Trophoblast cell (in vitro differentiated cells and primary cell): ENCODE measurements at regions not wholly inside any gene's neighbourhood (a gene's known extent, or its start where the extent isn't known, plus 50 kb on each side); places are given as distances from the start of the nearest gene placed in this dataset.

ENCODE experiments used
- DNase-seq, 2 donors: peaks; one replicate each; pipeline ENCODE4 v3.0.0-alpha.2; 2016
- H2AFZ ChIP-seq: 2 replicates; pipeline ENCODE4 v1.6.1; 2013; ENCODE audit warnings: low read length, moderate library complexity, mild to moderate bottlenecking; ENCODE audit not compliant: insufficient read depth, poor library complexity
- H2AK5ac ChIP-seq: 2 replicates; pipeline ENCODE4 v1.6.1; 2013; ENCODE audit warnings: mild to moderate bottlenecking, low read length
- H2BK120ac ChIP-seq: 2 replicates; pipeline ENCODE4 v1.6.1; 2013; ENCODE audit warnings: low read length, mild to moderate bottlenecking, moderate library complexity; ENCODE audit not compliant: insufficient read depth, poor library complexity
- H2BK12ac ChIP-seq: 2 replicates; pipeline ENCODE4 v1.6.1; 2013; ENCODE audit warnings: mild to moderate bottlenecking, low read length, moderate library complexity
- H2BK5ac ChIP-seq: 2 replicates; pipeline ENCODE4 v1.6.1; 2013; ENCODE audit warnings: low read length, low read depth, moderate library complexity, mild to moderate bottlenecking; ENCODE audit not compliant: poor library complexity
- H3K14ac ChIP-seq: 2 replicates; pipeline ENCODE4 v1.6.1; 2013; ENCODE audit warnings: mild to moderate bottlenecking, low read length
- H3K18ac ChIP-seq: 2 replicates; pipeline ENCODE4 v1.6.1; 2013; ENCODE audit warnings: mild to moderate bottlenecking, low read length
- H3K23ac ChIP-seq: 2 replicates; pipeline ENCODE4 v1.6.1; 2013; ENCODE audit warnings: low read length
- H3K27ac ChIP-seq: 2 replicates; pipeline ENCODE4 v1.5.1; 2013; ENCODE audit warnings: low read depth, mild to moderate bottlenecking, inconsistent platforms, low read length, moderate library complexity
- H3K27me3 ChIP-seq: 2 replicates; pipeline ENCODE4 v1.6.1; 2013; ENCODE audit warnings: inconsistent platforms, mild to moderate bottlenecking, low read length, moderate library complexity; ENCODE audit not compliant: insufficient read depth
- H3K36me3 ChIP-seq, 2 experiments: 1 replicate in 1 of 2; 2 replicates in 1 of 2; pipeline ENCODE4 v1.6.1; 2013; ENCODE audit warnings: low read length in 2 of 2, mild to moderate bottlenecking in 2 of 2, moderate library complexity in 1 of 2; ENCODE audit not compliant: insufficient read depth in 2 of 2, control insufficient read depth in 1 of 2
- H3K4ac ChIP-seq: 2 replicates; pipeline ENCODE4 v1.6.1; 2013; ENCODE audit warnings: low read depth, mild to moderate bottlenecking, low read length, moderate library complexity
- H3K4me1 ChIP-seq, 2 experiments: 1 replicate in 1 of 2; 2 replicates in 1 of 2; pipeline ENCODE4 v1.6.1; 2013; ENCODE audit warnings: low read length in 2 of 2, mild to moderate bottlenecking in 2 of 2, moderate library complexity in 1 of 2; ENCODE audit not compliant: insufficient read depth in 2 of 2, control insufficient read depth in 1 of 2
- H3K4me2 ChIP-seq: 2 replicates; pipeline ENCODE4 v1.6.1; 2013; ENCODE audit warnings: inconsistent platforms, mild to moderate bottlenecking, low read length, moderate library complexity
- H3K4me3 ChIP-seq: 2 replicates; pipeline ENCODE4 v1.5.1; 2013; ENCODE audit warnings: mild to moderate bottlenecking, low read depth, low read length, inconsistent platforms
- H3K79me1 ChIP-seq: one replicate; pipeline ENCODE4 v1.6.1; 2013; ENCODE audit warnings: low read length
- H3K79me2 ChIP-seq: 2 replicates; pipeline ENCODE4 v1.6.1; 2013; ENCODE audit warnings: low read length, mild to moderate bottlenecking; ENCODE audit not compliant: control insufficient read depth, insufficient read depth, poor library complexity
- H3K9ac ChIP-seq: 2 replicates; pipeline ENCODE4 v1.6.1; 2013; ENCODE audit warnings: mild to moderate bottlenecking, low read length
- H3K9me3 ChIP-seq: 2 replicates; pipeline ENCODE4 v1.6.1; 2013; ENCODE audit warnings: low read depth, mild to moderate bottlenecking, control low read depth, inconsistent platforms, low read length; ENCODE audit not compliant: insufficient read depth
- H4K12ac ChIP-seq: 2 replicates; pipeline ENCODE4 v1.6.1; 2013; ENCODE audit warnings: low read depth, mild to moderate bottlenecking, low read length, moderate library complexity
- H4K8ac ChIP-seq: 2 replicates; pipeline ENCODE4 v1.6.1; 2013; ENCODE audit warnings: low read depth, mild to moderate bottlenecking, low read length, moderate library complexity
- H4K91ac ChIP-seq: one replicate; pipeline ENCODE4 v1.6.1; 2013; ENCODE audit warnings: low read depth, mild to moderate bottlenecking, low read length, moderate library complexity
- WGBS: extraction: QIAGEN DNeasy Blood & Tissue Kit; methylation state at CpG from one replicate; pipeline ENCODE4 v1.1.7; 2013; ENCODE audit warnings: missing lambda C conversion rate; ENCODE audit not compliant: insufficient read length, insufficient coverage; ENCODE audit errors: extremely low coverage; 5-methylcytosine and 5-hydroxymethylcytosine counted together

- H4K8ac ChIP-seq: no peak overlapping the region
- H3K23ac ChIP-seq: no peak overlapping the region
- H3K14ac ChIP-seq: no peak overlapping the region
- DNase-seq: no peak
- no peak overlapping the region for H3K4me2 ChIP-seq
- no peak overlapping the region for H2BK120ac ChIP-seq
- H3K79me1 ChIP-seq: no peaks in the 10 kb centered on the region
- H3K36me3 ChIP-seq: no peaks in the 10 kb centered on the region
- H3K27ac ChIP-seq: no peak overlapping the region
- H4K12ac ChIP-seq: no peak overlapping the region
- H3K4ac ChIP-seq: no peak overlapping the region
- no peaks in the 10 kb centered on the region for H3K79me2 ChIP-seq
- no peak overlapping the region for H3K18ac ChIP-seq
- no peak overlapping the region for H2AK5ac ChIP-seq
- H3K4me3 ChIP-seq: no peak overlapping the region
- H2BK5ac ChIP-seq: no peak overlapping the region
- H4K91ac ChIP-seq: no peak overlapping the region
- no peaks in the 10 kb centered on the region for H3K9me3 ChIP-seq
- H3K4me1 ChIP-seq: no peaks in the 10 kb centered on the region
- no peak overlapping the region for H2AFZ ChIP-seq
- no peak overlapping the region for H3K9ac ChIP-seq
- H3K27me3 ChIP-seq: no peaks in the 10 kb centered on the region
- no peak overlapping the region for H2BK12ac ChIP-seq
Observed at GRCh38 chrX:69256291-69256565, 91.0 kb upstream of the PJA1 start.

- Histone ChIP-seq H2AK5ac (no peak overlapping the region), H3K23ac (no peak overlapping the region), H3K9me3 (no peaks in the 10 kb centered on the region), H2BK12ac (no peak overlapping the region), H3K9ac (no peak overlapping the region), H3K14ac (no peak overlapping the region), H3K18ac (no peak overlapping the region), H3K27me3 (no peaks in the 10 kb centered on the region), H2AFZ (no peak overlapping the region), H4K8ac (no peak overlapping the region), H4K12ac (no peak overlapping the region), H3K27ac (no peak overlapping the region), H2BK5ac (no peak overlapping the region), H3K79me2 (no peaks in the 10 kb centered on the region), H3K4me1 (no peaks in the 10 kb centered on the region), H3K36me3 (no peaks in the 10 kb centered on the region), H3K4ac (no peak overlapping the region), H3K4me3 (no peak overlapping the region), H2BK120ac (no peak overlapping the region), H3K79me1 (no peaks in the 10 kb centered on the region), H3K4me2 (no peak overlapping the region), H4K91ac (no peak overlapping the region)
- no peak for DNase-seq
- WGBS: no CpG with 5 or more reads among the region's 11 CpGs
Observed at GRCh38 chrX:69255441-69256290, 90.4 kb upstream of the PJA1 start.

GRCh38 chrX:69253821-69254220 is 88.6 kb upstream of the PJA1 start:
- H2AK5ac ChIP-seq: no peak overlapping the region
- H3K4me3 ChIP-seq: no peak overlapping the region
- no CpG with 5 or more reads among the region's 1 CpG for WGBS

GRCh38 chrX:69243276-69243675 is 78.0 kb upstream of the PJA1 start:
- no peak overlapping the region for H2BK5ac ChIP-seq
- no peak overlapping the region for H4K91ac ChIP-seq
- H3K14ac ChIP-seq: no peak overlapping the region
- no peak overlapping the region for H3K4me3 ChIP-seq
- no peak overlapping the region for H3K18ac ChIP-seq
- H3K79me1 ChIP-seq: no peaks in the 10 kb centered on the region
- no peaks in the 10 kb centered on the region for H3K9me3 ChIP-seq
- H2BK12ac ChIP-seq: no peak overlapping the region
- H3K27me3 ChIP-seq: no peaks in the 10 kb centered on the region
- H3K4ac ChIP-seq: no peak overlapping the region
- H3K4me2 ChIP-seq: no peak overlapping the region
- no peaks in the 10 kb centered on the region for H3K4me1 ChIP-seq
- no peak for DNase-seq
- no peak overlapping the region for H3K9ac ChIP-seq
- no peak overlapping the region for H2AK5ac ChIP-seq
- H3K79me2 ChIP-seq: no peaks in the 10 kb centered on the region
- no peak overlapping the region for H4K8ac ChIP-seq
- H4K12ac ChIP-seq: no peak overlapping the region
- WGBS: no CpG with 5 or more reads among the region's 4 CpGs
- no peaks in the 10 kb centered on the region for H3K36me3 ChIP-seq
- no peak overlapping the region for H2BK120ac ChIP-seq
- no peak overlapping the region for H3K23ac ChIP-seq
- no peak overlapping the region for H3K27ac ChIP-seq
- H2AFZ ChIP-seq: no peak overlapping the region

More at GRCh38 chrX:69253821-69254220, 88.6 kb upstream of the PJA1 start:
- Histone ChIP-seq H3K36me3 (no peaks in the 10 kb centered on the region), H3K79me1 (no peaks in the 10 kb centered on the region), H2AFZ (no peak overlapping the region), H4K91ac (no peak overlapping the region), H3K27me3 (no peaks in the 10 kb centered on the region), H3K4me1 (no peaks in the 10 kb centered on the region), H3K14ac (no peak overlapping the region), H4K12ac (no peak overlapping the region), H3K9me3 (no peaks in the 10 kb centered on the region), H4K8ac (no peak overlapping the region), H3K27ac (no peak overlapping the region), H3K79me2 (no peaks in the 10 kb centered on the region), H3K4ac (no peak overlapping the region), H3K23ac (no peak overlapping the region), H3K4me2 (no peak overlapping the region), H2BK12ac (no peak overlapping the region), H3K9ac (no peak overlapping the region), H2BK5ac (no peak overlapping the region), H2BK120ac (no peak overlapping the region), H3K18ac (no peak overlapping the region)
- no peak for DNase-seq
